ENCODE measurements at regions not wholly inside any gene's neighbourhood (a gene's known extent, or its start where the extent isn't known, plus 50 kb on each side); places are given as distances from the start of the nearest gene placed in this dataset.

GRCh38 chr6:40196135-40196518 is 261.9 kb upstream of the MOCS1 start:
- in situ Hi-C loops (cut with MboI; ENCODE audit: low sequenced_read_pairs) = no loop called here

GRCh38 chr6:40195428-40196134 is 261.3 kb upstream of the MOCS1 start:
- in situ Hi-C loops (cut with MboI; ENCODE audit: low sequenced_read_pairs) = no loop called here

- in situ Hi-C loops (cut with MboI; ENCODE audit: low sequenced_read_pairs) = no loop called here
Observed at GRCh38 chr6:40194447-40195170, 260.3 kb upstream of the MOCS1 start.

- in situ Hi-C loops (cut with MboI; ENCODE audit: low sequenced_read_pairs) = no loop called here
Observed at GRCh38 chr6:40192516-40192915, 258.3 kb upstream of the MOCS1 start.

- in situ Hi-C loops (cut with MboI; ENCODE audit: low sequenced_read_pairs) = no loop called here
Observed at GRCh38 chr6:40188931-40189330, 254.7 kb upstream of the MOCS1 start.

GRCh38 chr6:40187535-40188144 is 253.4 kb upstream of the MOCS1 start:
- in situ Hi-C loops (cut with MboI; ENCODE audit: low sequenced_read_pairs) = no loop called here

GRCh38 chr6:40185486-40185885 is 251.2 kb upstream of the MOCS1 start:
- in situ Hi-C loops (cut with MboI; ENCODE audit: low sequenced_read_pairs) = no loop called here

- in situ Hi-C loops (cut with MboI; ENCODE audit: low sequenced_read_pairs) = no loop called here
Observed at GRCh38 chr6:40183902-40184301, 249.6 kb upstream of the MOCS1 start.

- in situ Hi-C loops (cut with MboI; ENCODE audit: low sequenced_read_pairs) = no loop called here
Observed at GRCh38 chr6:40181367-40181766, 247.1 kb upstream of the MOCS1 start.

- in situ Hi-C loops (cut with MboI; ENCODE audit: low sequenced_read_pairs) = no loop called here
Observed at GRCh38 chr6:40180271-40180670, 246.0 kb upstream of the MOCS1 start.

- in situ Hi-C loops (cut with MboI; ENCODE audit: low sequenced_read_pairs) = no loop called here
Observed at GRCh38 chr6:40179496-40179895, 245.2 kb upstream of the MOCS1 start.

- in situ Hi-C loops (cut with MboI; ENCODE audit: low sequenced_read_pairs) = no loop called here
Observed at GRCh38 chr6:40177598-40177997, 243.3 kb upstream of the MOCS1 start.

- in situ Hi-C loops (cut with MboI; ENCODE audit: low sequenced_read_pairs) = no loop called here
Observed at GRCh38 chr6:40176152-40176551, 241.9 kb upstream of the MOCS1 start.

GRCh38 chr6:40172272-40172671 is 238.0 kb upstream of the MOCS1 start:
- in situ Hi-C loops (cut with MboI; ENCODE audit: low sequenced_read_pairs) = no loop called here

- in situ Hi-C loops (cut with MboI; ENCODE audit: low sequenced_read_pairs) = no loop called here
Observed at GRCh38 chr6:40171343-40171742, 237.1 kb upstream of the MOCS1 start.

GRCh38 chr6:40170856-40171255 is 236.6 kb upstream of the MOCS1 start:
- in situ Hi-C loops (cut with MboI; ENCODE audit: low sequenced_read_pairs) = no loop called here

GRCh38 chr6:40169878-40170277 is 235.6 kb upstream of the MOCS1 start:
- in situ Hi-C loops (cut with MboI; ENCODE audit: low sequenced_read_pairs) = no loop called here

- in situ Hi-C loops (cut with MboI; ENCODE audit: low sequenced_read_pairs) = no loop called here
Observed at GRCh38 chr6:40166963-40167362, 232.7 kb upstream of the MOCS1 start.

GRCh38 chr6:40165036-40165709 is 230.9 kb upstream of the MOCS1 start:
- in situ Hi-C loops (cut with MboI; ENCODE audit: low sequenced_read_pairs) = no loop called here

- in situ Hi-C loops (cut with MboI; ENCODE audit: low sequenced_read_pairs) = no loop called here
Observed at GRCh38 chr6:40164345-40164755, 230.1 kb upstream of the MOCS1 start.

- in situ Hi-C loops (cut with MboI; ENCODE audit: low sequenced_read_pairs) = no loop called here
Observed at GRCh38 chr6:40163924-40164323, 229.7 kb upstream of the MOCS1 start.

- in situ Hi-C loops (cut with MboI; ENCODE audit: low sequenced_read_pairs) = no loop called here
Observed at GRCh38 chr6:40162074-40162473, 227.8 kb upstream of the MOCS1 start.
